Epidermal melanocyte (primary cell): ENCODE measurements at regions not wholly inside any gene's neighbourhood (a gene's known extent, or its start where the extent isn't known, plus 50 kb on each side); places are given as distances from the start of the nearest gene placed in this dataset.

Source experiments
- DNase-seq: peaks from one replicate; pipeline ENCODE4 v3.0.0; 2011; ENCODE audit warnings: low spot score; ENCODE audit not compliant: insufficient read length

- DNase-seq: no peak
These were observed 380.2 kb upstream of the ADGRL4 start for GRCh38 chr1:79386730-79387129.

DNA sequence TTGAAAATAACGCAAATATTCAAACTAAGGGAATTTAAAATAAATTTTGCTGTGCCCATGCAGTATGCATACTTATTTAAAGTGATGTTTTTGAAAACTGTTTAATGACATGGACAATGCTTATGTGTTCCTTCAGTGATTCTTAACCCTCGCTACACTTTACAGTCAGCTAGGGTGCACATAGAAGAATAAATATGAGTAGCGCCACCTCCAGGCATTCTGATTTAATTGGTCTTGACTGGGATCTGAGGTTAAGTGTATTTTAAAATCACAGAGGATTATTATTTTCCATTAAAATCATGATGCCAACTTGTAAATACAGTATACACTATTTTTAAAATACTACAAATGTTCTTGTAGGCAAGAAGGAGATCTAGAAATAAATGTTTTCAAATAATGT lies 373.5 kb upstream of the ADGRL4 start:
- DNase-seq: no peak

DNA sequence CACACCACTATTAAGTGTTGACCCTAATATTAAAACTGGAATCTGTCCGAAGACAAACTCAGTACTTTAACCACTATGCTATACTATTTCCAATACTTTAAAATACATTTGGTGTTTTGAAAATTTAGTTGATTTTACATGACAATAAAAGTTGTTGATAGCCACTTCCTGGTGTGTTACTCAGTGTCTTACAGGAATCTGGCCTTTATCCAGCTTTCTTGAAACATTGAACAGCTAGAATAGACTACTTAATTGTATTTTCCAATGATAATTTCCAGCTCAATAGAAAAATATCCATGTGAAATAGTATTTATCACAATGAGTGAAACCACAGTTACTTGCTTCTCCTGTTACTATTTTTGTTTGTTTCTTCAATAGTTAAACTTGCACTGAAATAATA lies 369.6 kb upstream of the ADGRL4 start:
- no peak for DNase-seq

- DNase-seq: no peak
These were observed 368.8 kb upstream of the ADGRL4 start for GRCh38 chr1:79375352-79375751.

GRCh38 chr1:79374397-79374796 lies 367.9 kb upstream of the ADGRL4 start:
- no peak for DNase-seq

DNA sequence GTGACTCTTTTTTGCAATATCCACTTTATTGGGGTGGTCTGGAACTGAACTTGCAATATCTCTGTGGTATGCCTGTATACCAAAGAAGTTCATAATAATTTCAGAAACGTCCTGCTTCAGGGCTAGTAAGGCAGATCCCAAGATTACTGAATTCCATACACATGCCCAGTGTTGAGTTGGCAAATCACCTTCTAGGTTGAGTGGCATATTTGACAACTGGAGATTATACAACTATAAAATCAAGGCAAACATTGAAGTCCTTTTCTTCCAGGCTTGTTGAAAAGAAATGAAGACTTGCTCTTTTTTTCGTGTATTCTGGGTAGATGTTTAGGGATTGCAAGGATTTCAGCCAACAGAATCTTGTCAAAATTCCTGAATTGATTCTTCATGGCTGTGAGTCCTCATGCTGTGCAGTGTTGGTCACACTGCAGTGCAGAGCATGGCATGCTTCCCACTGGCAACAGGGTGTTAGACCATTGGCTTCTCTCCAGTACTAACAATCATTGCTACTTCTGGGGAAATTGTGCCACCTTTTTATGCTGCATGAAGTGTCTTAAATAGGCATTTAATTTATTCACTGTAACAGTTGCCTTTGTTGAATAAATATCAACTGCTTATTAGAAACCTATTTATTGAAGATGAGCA lies 367.1 kb upstream of the ADGRL4 start:
- no peak for DNase-seq

DNA sequence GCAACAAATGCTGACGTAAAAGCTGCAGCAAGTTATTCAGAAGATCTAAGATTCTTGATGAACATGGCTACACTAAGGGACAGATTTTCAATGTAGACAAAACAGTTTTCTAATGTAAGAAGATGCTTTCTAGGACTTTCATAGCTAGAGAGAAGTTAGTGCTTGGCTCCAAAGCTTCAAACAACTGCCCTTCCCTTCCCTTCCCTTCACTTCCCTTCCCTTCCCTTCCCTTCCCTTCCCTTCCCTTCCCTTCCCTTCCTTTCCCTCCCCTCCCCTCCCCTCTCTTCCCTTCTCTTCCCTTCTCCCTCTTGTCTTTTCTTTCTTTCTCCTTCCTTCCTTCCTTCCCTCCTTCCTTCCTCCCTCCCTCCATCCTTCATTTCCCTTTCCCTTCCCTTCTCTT lies 365.3 kb upstream of the ADGRL4 start:
- no peak for DNase-seq

GRCh38 chr1:79369091-79369490 lies 362.6 kb upstream of the ADGRL4 start:
- no peak for DNase-seq

GRCh38 chr1:79364896-79365295 lies 358.4 kb upstream of the ADGRL4 start:
- no peak for DNase-seq

GRCh38 chr1:79363430-79363829 lies 356.9 kb upstream of the ADGRL4 start:
- no peak for DNase-seq

DNA sequence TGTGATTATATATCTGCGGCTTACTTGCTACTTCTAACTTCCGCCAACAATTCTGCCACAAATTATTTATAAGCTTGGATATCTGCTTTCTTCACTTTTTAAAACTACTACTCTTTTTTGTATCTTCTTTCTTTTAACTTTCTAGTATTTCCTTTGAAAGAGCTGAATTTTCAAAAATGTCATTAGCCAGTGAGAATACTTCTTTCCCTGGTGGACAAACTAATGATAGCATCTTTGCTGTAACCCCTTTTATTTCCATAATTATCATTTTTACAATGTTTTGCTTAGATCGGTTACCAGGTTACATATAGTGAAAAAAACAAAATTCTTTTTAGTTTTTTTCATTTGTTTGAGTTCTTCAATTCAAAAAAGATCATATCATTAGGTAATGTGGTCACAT lies 355.9 kb upstream of the ADGRL4 start:
- DNase-seq: no peak

GRCh38 chr1:79355090-79355489 lies 348.6 kb upstream of the ADGRL4 start:
- DNase-seq: no peak

DNA sequence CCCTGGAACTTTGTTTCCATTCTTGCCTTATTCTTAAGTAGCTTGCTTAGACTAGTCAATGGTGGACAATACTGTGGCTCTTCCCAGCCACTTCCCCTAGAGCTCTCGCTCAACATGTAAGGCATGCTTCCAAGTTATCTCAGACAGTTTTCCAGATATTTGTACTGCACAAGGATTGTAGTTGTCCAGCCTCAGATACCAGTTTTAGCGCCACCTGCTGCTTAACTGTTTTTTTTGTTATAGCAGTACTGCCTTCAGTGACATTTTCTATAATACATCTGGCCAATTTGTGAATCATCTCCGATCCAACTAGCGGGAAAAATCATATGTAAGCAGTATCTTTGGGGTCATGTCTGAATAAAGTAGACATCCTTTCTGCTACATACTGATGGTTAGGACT lies 346.7 kb upstream of the ADGRL4 start:
- no peak for DNase-seq

- no peak for DNase-seq
These were observed 320.3 kb upstream of the ADGRL4 start for GRCh38 chr1:79326875-79327274.

GRCh38 chr1:79325705-79326104 lies 319.2 kb upstream of the ADGRL4 start:
- no peak for DNase-seq

- no peak for DNase-seq
These were observed 318.6 kb upstream of the ADGRL4 start for GRCh38 chr1:79325126-79325525.

DNA sequence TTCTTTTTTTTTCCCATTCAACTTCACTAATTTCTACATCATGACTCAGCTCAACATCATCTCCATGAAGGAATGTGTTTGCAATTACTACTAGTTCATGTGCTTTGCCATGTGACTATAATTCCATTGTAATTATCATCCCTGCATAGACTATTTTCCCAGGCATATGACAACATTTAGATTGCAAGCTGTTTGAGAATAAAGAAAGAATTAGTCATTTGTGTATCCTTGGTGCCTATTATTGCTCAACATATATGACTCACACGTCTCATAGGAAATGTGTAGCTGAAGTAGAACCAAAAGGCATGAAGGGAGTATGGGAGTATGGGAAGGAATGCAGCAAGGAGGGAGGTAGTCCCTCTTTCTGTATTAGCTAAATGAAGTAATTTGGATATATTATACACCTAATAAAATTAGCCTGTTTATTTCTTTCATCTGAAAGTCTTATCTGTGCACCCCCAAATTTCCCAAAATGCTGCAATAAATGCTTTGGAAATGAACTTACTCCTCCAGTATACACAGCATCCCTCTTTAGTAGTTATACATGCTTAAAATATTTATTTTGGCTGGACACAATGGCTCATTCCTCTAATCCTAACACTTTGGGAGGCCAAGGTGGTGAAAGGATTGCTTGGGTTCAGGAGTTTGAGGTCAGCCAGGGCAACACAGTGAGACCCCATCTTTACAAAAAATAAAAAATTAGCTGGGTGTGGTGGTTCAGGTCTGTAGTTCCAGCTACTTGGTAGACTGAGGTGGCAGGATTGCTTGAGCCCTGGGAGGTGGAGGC lies 316.9 kb upstream of the ADGRL4 start:
- peak; percentile 41 for DNase-seq

DNA sequence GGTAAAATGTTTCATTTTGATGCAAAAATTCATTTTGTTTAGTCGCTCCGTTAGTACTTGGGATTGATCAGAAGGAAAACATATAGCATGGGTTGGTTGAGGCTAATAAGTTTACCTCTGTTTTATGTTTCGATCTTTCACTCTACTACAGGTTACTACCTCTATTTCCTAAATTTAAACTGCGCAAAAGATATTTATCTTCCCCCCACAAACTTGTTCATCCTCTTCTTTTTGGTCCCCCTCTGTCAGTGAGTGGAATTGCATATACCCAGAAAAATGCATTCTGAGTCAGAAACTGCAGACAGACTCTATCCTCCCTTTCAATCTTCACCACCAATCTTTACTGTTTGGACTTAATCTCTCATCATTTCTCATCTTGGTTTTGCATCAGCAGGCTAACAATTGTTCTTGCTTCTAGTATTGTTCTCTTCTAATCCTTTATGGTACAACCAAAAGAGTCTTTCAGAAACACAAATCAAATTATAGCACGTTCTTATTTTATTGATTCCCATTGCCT lies 316.0 kb upstream of the ADGRL4 start:
- no peak for DNase-seq

DNA sequence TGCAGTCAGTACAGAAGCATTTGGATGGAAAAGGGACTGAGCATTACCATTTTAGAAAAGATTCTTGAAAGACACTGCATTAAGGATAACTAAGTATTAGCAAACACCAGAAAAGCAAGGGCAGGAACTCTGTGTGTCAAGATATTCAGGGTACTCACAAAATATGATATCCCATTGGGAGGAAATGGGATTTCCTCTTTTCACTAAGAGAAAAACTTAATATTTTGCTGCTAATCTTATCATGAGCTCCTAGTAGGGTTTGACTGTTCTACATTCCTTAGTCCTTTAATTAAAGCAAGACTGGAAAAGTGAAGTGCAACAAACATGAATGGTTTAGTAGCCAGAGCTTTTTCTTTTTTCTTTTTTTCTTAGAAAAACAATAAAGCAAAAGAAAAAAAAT lies 305.9 kb upstream of the ADGRL4 start:
- no peak for DNase-seq

DNA sequence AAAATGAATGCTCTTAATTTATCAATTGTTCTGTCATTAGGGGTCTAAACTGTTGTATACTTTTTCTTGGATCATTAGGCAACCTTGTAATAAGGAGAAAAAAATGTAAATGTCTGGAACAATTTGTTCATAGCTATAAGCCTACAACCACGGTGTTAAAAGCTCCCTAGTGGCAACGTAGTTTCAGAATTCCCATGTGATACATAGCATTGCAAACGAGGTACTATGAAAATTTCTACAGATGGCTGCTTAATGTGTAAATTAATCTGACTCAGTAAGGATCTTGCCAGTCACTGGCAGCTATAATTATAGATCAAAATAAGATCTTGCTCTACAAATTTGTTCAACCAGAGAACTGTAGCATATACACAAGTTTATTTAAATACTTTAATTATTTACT lies 304.1 kb upstream of the ADGRL4 start:
- no peak for DNase-seq

DNA sequence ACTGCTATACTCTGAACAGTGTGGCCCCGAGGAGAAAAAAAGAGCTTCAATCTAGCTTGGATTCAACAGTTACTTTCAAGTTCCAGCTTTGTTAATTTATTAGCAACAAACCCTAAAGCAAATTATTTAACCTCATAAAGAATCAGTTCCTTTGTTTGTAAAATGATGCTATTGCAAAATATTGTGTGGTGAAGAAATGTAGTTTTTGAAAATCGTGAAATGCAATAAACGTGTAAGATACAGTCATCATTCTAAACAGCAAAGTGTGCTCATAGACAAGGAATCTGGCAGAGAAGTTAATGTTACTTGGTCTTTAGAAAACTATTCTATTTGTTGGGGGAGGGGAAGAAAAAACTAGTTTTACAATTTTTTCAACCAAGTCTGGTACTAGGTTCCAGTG lies 297.6 kb upstream of the ADGRL4 start:
- no peak for DNase-seq

GRCh38 chr1:79303040-79303439 lies 296.5 kb upstream of the ADGRL4 start:
- DNase-seq: no peak

- DNase-seq: no peak
These were observed 295.9 kb upstream of the ADGRL4 start for GRCh38 chr1:79302380-79302930.
